ENCODE measurements at regions not wholly inside any gene's neighbourhood (a gene's known extent, or its start where the extent isn't known, plus 50 kb on each side); places are given as distances from the start of the nearest gene placed in this dataset.
A peak's percentile ranks its signal among the peaks of the same experiment; 100 is the strongest.

DNA sequence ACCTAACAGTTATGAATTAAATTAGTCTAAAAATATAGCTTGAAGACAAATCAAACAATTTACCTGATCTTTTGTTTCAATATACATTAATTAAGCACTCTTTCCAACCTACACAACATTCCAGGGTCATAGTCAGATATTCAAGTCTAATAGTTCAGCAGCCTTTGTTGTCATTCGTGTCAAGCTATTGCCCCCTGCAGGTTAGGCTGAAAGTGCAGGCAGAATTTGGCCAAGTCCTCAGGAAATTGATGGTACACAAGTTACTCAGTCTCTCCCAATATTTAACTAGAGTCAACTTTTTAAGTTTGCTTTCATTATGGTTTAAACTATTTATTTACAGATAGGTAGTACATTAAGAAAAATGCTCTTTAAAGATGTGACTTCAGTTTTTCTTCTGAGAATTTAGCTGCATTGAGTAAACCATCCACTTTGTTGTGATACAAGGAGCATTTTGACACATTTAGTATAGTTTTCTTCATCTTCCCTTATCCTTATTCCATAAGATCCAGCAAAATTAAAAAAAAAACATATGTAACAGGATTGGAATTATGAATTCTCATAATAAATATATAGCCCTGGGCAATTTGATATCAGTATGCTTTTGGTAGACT is 130.3 kb upstream of the DPYD start:
- CTCF ChIA-PET, result interaction anchor here (0.7 to 1.6 kb wide), 5 partner anchors 39 to 925 kb away, joined by 3 to 4 read pairs (median 3); partner anchors contain the start of gene DPYD
- DNase-seq (ENCODE audit: low read depth), result no peak
- POLR2A ChIA-PET, result no interaction called here
- Histone ChIP-seq H3K4me3 (ENCODE audit: low read depth, low read length) (no peak overlapping the region), H3K27me3 (ENCODE audit: control insufficient read depth, insufficient read depth, low read length) (no peaks in the 10 kb centered on the region), H3K36me3 (ENCODE audit: control insufficient read depth, insufficient read depth, low read length) (no peaks in the 10 kb centered on the region)
- TF ChIP-seq, protein P1, sequence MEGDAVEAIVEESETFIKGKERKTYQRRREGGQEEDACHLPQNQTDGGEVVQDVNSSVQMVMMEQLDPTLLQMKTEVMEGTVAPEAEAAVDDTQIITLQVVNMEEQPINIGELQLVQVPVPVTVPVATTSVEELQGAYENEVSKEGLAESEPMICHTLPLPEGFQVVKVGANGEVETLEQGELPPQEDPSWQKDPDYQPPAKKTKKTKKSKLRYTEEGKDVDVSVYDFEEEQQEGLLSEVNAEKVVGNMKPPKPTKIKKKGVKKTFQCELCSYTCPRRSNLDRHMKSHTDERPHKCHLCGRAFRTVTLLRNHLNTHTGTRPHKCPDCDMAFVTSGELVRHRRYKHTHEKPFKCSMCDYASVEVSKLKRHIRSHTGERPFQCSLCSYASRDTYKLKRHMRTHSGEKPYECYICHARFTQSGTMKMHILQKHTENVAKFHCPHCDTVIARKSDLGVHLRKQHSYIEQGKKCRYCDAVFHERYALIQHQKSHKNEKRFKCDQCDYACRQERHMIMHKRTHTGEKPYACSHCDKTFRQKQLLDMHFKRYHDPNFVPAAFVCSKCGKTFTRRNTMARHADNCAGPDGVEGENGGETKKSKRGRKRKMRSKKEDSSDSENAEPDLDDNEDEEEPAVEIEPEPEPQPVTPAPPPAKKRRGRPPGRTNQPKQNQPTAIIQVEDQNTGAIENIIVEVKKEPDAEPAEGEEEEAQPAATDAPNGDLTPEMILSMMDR (IDR thresholded peaks at IDR 0.05; ENCODE audit: insufficient read depth, low read depth, low read length), result peak; percentile 93

DNA sequence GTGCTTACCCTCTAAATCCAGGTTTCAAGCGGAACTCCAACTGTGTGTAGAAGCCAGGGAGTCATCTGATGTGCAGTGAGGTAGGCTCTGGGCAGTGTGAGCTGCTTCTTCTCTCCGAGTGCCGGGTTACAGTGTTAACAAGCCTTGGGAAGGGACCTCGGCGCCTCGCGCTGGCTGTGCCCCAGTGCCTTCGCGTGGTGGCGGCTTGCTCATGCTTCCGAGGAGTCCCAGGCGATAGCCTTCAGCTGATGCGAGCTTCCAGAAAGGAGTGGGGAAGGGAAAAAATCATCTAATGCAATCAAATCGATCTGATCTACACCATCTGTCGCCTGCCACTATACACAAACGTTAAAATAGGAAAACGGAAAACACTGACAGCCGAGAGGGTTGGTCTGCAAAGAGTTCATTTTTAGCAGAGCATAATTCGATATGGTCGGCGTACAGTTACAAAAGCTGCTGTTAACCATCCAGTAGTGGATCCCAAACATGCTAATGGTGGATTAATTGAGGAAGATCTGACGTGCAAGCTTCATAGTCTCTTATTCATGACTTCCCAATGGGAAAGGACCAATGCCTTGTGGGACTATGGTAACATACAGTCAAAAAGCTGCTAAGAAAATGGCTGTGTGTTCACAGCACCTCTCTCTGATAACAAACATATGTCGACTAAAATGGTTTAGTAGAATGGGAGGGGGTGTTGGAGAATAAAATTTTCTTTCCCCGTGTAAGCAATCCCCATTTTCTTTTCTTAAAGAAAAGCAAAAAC is 128.7 kb upstream of the DPYD start:
- Histone ChIP-seq H3K27me3 (ENCODE audit: control insufficient read depth, insufficient read depth, low read length) (no peaks in the 10 kb centered on the region), H3K36me3 (ENCODE audit: control insufficient read depth, insufficient read depth, low read length) (no peaks in the 10 kb centered on the region), H3K4me3 (ENCODE audit: low read depth, low read length) (peak overlapping the region; percentile 38)
- TF ChIP-seq, protein P1 (IDR thresholded peaks at IDR 0.05; ENCODE audit: insufficient read depth, low read depth, low read length), result no peak
- POLR2A ChIA-PET, result no interaction called here
- DNase-seq (ENCODE audit: low read depth), result no peak
- CTCF ChIA-PET, result interaction anchor here (0.6 to 2.1 kb wide), 6 partner anchors 34 to 911 kb away, joined by 3 to 10 read pairs (median 4); no protein-coding TSS in a partner anchor

DNA sequence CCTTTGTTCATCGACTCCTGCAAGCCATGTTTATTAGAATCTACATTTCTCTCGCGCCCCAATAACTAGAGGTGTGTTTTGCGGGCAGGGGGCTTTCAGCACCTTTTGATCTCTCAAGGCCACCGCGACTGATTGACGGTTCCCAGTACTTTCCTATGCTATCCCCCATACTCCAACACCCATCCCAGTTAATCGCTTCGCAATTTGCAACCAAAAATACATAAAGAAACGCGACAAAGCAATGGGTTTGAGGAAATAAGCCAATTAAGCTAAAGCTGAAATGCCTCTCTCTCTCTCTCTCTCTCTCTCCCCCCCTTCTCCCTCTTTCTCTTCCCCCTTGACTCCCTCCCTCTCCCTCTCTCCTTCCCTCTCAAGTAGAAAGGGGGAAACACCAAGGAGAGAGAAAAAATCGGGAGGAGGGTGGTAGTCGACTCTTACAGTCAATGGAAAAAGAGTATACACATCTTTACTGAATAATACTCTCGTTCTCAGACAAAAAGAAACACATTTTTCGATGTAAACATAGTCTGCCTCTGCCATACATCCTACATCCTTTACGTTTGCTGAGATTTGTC is 128.0 kb upstream of the DPYD start:
- H3K4me3 ChIP-seq (ENCODE audit: low read depth, low read length), result peak overlapping the region; percentile 38
- DNase-seq (ENCODE audit: low read depth), result no peak
- no peaks in the 10 kb centered on the region for H3K36me3 ChIP-seq (ENCODE audit: control insufficient read depth, insufficient read depth, low read length)
- no peaks in the 10 kb centered on the region for H3K27me3 ChIP-seq (ENCODE audit: control insufficient read depth, insufficient read depth, low read length)
- TF ChIP-seq, protein P1 (IDR thresholded peaks at IDR 0.05; ENCODE audit: insufficient read depth, low read depth, low read length), result no peak
- ChIA-PET POLR2A (no interaction called here), CTCF (interaction anchor here (0.6 to 2.1 kb wide), 6 partner anchors 46 to 910 kb away, joined by 3 to 10 read pairs (median 4); no protein-coding TSS in a partner anchor)

DNA sequence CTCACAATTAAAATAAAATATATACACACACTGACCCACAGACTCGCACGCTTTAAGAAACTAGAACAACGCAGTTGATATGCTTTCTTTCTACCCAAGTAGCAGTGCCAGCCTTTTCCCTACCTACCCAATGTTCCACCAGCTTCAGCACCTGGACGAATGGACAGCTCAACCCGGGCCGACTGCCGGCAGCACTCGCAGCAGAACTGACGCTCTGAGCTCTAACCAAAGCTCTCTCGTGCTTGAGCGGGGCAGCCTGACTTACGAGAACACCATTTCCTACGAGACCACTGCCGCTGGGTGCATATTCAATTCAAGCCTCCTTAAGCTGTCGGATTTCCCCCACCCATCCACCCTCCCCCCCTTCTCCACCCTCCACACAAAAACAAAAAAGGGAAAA is 127.4 kb upstream of the DPYD start:
- DNase-seq (ENCODE audit: low read depth), result no peak
- no peaks in the 10 kb centered on the region for H3K27me3 ChIP-seq (ENCODE audit: control insufficient read depth, insufficient read depth, low read length)
- CTCF ChIA-PET, result interaction anchor here (0.6 to 2.1 kb wide), 4 partner anchors 47 to 910 kb away, joined by 4 to 10 read pairs (median 6); no protein-coding TSS in a partner anchor

More for the DNA sequence above, 127.4 kb upstream of the DPYD start:
- no peaks in the 10 kb centered on the region for H3K36me3 ChIP-seq (ENCODE audit: control insufficient read depth, insufficient read depth, low read length)
- TF ChIP-seq, protein P1 (IDR thresholded peaks at IDR 0.05; ENCODE audit: insufficient read depth, low read depth, low read length), result 0 out of 2 replicates have a peak, but pooled peaks have one; percentile 19
- POLR2A ChIA-PET, result interaction anchor here (0.6 kb wide), 1 partner anchor 38 kb away, joined by 17 read pairs; no protein-coding TSS in a partner anchor
- peak overlapping the region; percentile 38 for H3K4me3 ChIP-seq (ENCODE audit: low read depth, low read length)
